Stimulated activated CD4-positive, alpha-beta T cell treated with anti-CD3 and anti-CD28 coated beads, Interleukin-12 subunit alpha, Interleukin-12 subunit beta, amount 100 ng/mL, for 48 hours (primary cell): ENCODE measurements at regions not wholly inside any gene's neighbourhood (a gene's known extent, or its start where the extent isn't known, plus 50 kb on each side); places are given as distances from the start of the nearest gene placed in this dataset.

Source experiments
- DNase-seq, 3 donors: peaks; one replicate each; pipeline ENCODE4 v3.0.0-alpha.2; 2020; ENCODE audit warnings: low read depth in 2 of 3, low spot score in 1 of 3

- no peak for DNase-seq
Measured at GRCh38 chr2:129724021-129724757, 255.3 kb upstream of the RAB6C start.

- no peak for DNase-seq
Measured at GRCh38 chr2:129726216-129726615, 253.2 kb upstream of the RAB6C start.

- no peak for DNase-seq
Measured at GRCh38 chr2:129727286-129727685, 252.2 kb upstream of the RAB6C start.

- DNase-seq = no peak
Measured at GRCh38 chr2:129728035-129728972, 251.2 kb upstream of the RAB6C start.

- no peak for DNase-seq
Measured at GRCh38 chr2:129729011-129729410, 250.5 kb upstream of the RAB6C start.

- no peak for DNase-seq
Measured at GRCh38 chr2:129729646-129730045, 249.8 kb upstream of the RAB6C start.

GRCh38 chr2:129730979-129731378 is 248.5 kb upstream of the RAB6C start:
- DNase-seq = no peak

GRCh38 chr2:129731907-129732629 is 247.4 kb upstream of the RAB6C start:
- no peak for DNase-seq

- DNase-seq = no peak
Measured at GRCh38 chr2:129732630-129733026, 246.8 kb upstream of the RAB6C start.

GRCh38 chr2:129733041-129733440 is 246.4 kb upstream of the RAB6C start:
- DNase-seq = no peak

GRCh38 chr2:129733579-129733978 is 245.9 kb upstream of the RAB6C start:
- DNase-seq = no peak

GRCh38 chr2:129734343-129735034 is 245.0 kb upstream of the RAB6C start:
- DNase-seq = no peak

GRCh38 chr2:129735576-129735975 is 243.9 kb upstream of the RAB6C start:
- DNase-seq = no peak

GRCh38 chr2:129737660-129738527 is 241.6 kb upstream of the RAB6C start:
- no peak for DNase-seq

- DNase-seq = no peak
Measured at GRCh38 chr2:129738799-129739198, 240.7 kb upstream of the RAB6C start.

- DNase-seq = no peak
Measured at GRCh38 chr2:129740504-129740903, 239.0 kb upstream of the RAB6C start.

GRCh38 chr2:129741165-129741564 is 238.3 kb upstream of the RAB6C start:
- DNase-seq = no peak

GRCh38 chr2:129741623-129742022 is 237.8 kb upstream of the RAB6C start:
- no peak for DNase-seq

- no peak for DNase-seq
Measured at GRCh38 chr2:129742415-129743180, 236.9 kb upstream of the RAB6C start.
